ENCODE measurements at regions not wholly inside any gene's neighbourhood (a gene's known extent, or its start where the extent isn't known, plus 50 kb on each side); places are given as distances from the start of the nearest gene placed in this dataset.

DNA sequence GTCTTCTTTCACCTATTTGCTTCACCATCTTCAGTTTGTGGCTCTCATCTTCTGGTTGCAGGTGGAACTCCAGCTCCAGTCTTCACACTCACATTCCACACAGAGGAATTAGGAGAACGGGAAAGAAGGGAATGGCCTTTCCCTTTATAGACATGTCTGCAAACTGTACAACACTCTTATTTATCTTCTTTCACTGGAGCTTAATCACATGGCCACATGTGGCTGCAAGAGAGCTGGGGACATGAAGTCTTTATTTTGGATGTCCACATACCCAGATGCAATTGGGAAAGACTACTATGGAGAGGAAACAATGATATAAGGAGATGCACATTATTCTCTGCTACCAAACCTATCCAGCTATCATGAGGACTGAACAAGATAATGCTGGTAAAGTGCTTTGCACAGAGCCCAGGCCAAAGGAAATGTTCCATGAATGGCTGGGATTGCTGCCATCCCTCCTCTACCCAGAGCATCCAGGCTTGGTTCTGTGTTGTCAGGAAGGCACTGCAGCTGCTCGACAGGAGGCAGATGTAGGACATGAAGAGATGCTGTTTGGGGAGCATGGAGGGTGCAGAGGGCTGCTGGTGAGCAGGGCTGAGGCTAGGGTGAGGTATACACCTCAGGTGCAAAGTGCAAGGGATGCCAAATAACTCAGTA lies 183.8 kb upstream of the TBX20 start:
- DNase-seq, result no peak
- no peaks in the 10 kb centered on the region for H3K36me3 Mint-ChIP-seq
- H3K9me3 Mint-ChIP-seq, result no peaks in the 10 kb centered on the region
- Histone ChIP-seq H3K36me3 (ENCODE audit: insufficient read depth, low read length) (no peaks in the 10 kb centered on the region), H3K4me1 (ENCODE audit: insufficient read depth, low read length) (no peaks in the 10 kb centered on the region), H3K27me3 (ENCODE audit: insufficient read depth, low read length, poor library complexity, severe bottlenecking) (no peaks in the 10 kb centered on the region), H3K4me3 (ENCODE audit: low read length) (no peak overlapping the region), H3K9me3 (ENCODE audit: low read length) (no peaks in the 10 kb centered on the region), H3K27ac (ENCODE audit: low read depth, low read length) (no peak overlapping the region)
- H3K4me3 Mint-ChIP-seq, result no peak overlapping the region
- POLR2A ChIA-PET, result no interaction called here
- peaks cover 0 to 35% of the 10 kb centered on the region in 2 donors for H3K27me3 Mint-ChIP-seq
- H3K4me1 Mint-ChIP-seq, result no peaks in the 10 kb centered on the region
- H3K27ac Mint-ChIP-seq, result peak overlapping the region in 1 of 8 donors; percentile 4
- CTCF ChIA-PET, result no interaction called here

DNA sequence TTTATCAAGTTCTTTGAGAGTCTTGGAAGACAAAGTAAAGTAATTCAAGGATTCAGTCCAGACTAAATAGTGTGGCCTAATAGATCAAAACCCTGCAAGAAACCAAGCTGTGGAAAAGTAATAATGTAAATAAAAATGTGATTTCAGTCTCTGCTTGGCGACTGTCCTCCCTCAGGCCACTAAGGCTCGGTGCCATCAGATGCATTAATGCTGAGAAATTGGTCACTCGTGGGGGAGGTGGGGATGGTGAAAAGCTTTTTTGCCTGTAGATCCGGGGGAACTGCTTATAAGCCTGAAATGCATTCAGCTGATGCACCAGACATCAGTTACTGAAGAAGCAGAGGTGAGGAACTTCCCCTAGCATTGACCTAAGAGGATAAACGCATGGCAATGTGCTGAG lies 182.6 kb upstream of the TBX20 start:
- Histone ChIP-seq H3K4me1 (ENCODE audit: insufficient read depth, low read length) (no peaks in the 10 kb centered on the region), H3K9me3 (ENCODE audit: low read length) (no peaks in the 10 kb centered on the region), H3K27me3 (ENCODE audit: insufficient read depth, low read length, poor library complexity, severe bottlenecking) (no peaks in the 10 kb centered on the region), H3K27ac (ENCODE audit: low read depth, low read length) (no peak overlapping the region), H3K4me3 (ENCODE audit: low read length) (no peak overlapping the region), H3K36me3 (ENCODE audit: insufficient read depth, low read length) (no peaks in the 10 kb centered on the region)
- Mint-ChIP-seq H3K4me3 (no peak overlapping the region), H3K9me3 (peaks cover 0 to 2% (median under 1%) of the 10 kb centered on the region in 5 donors), H3K36me3 (no peaks in the 10 kb centered on the region), H3K4me1 (no peaks in the 10 kb centered on the region), H3K27me3 (peaks cover 3 to 34% of the 10 kb centered on the region in 2 donors), H3K27ac (no peak overlapping the region)
- CTCF ChIA-PET, result interaction anchor here (1.0 kb wide), 1 partner anchor 12 kb away, joined by 3 read pairs; no protein-coding TSS in a partner anchor
- POLR2A ChIA-PET, result no interaction called here
- DNase-seq, result no peak

DNA sequence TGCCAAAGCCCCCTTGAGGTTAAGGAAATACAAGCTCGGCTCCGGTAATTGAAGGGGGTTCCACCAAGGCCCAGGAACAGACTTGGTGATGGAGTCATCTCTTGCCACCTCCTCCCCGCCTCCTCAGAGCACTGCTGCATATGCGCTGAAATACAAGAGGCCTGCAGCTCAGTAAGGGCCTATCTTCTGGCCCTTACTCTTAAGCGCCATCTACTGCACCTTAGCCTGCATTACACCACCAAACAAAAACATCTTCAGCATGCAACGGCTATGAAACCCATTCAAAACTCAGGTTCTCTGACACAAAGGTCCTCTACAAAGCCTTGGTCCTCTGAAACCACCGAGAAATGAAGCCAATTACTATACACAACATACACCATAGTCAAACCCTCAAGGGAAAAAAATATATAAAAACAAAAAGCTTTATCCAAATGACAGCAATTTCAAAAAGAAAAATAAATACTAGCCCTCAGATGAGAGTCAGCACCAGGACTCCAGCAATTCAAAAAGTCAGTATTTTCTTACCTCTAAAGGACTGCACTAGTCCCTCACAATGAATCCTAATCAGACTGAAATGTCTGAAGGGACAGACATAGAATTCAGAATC lies 176.8 kb upstream of the TBX20 start:
- Histone ChIP-seq H3K9me3 (ENCODE audit: low read length) (no peaks in the 10 kb centered on the region), H3K27ac (ENCODE audit: low read depth, low read length) (no peak overlapping the region), H3K4me3 (ENCODE audit: low read length) (no peak overlapping the region), H3K27me3 (ENCODE audit: insufficient read depth, low read length, poor library complexity, severe bottlenecking) (no peaks in the 10 kb centered on the region), H3K4me1 (ENCODE audit: insufficient read depth, low read length) (no peaks in the 10 kb centered on the region), H3K36me3 (ENCODE audit: insufficient read depth, low read length) (no peaks in the 10 kb centered on the region)
- H3K36me3 Mint-ChIP-seq, result peaks cover 0 to 9% (median 0%) of the 10 kb centered on the region in 3 donors
- peaks cover 2 to 10% (median 4%) of the 10 kb centered on the region in 5 donors for H3K9me3 Mint-ChIP-seq
- peaks cover 15 to 55% of the 10 kb centered on the region in 2 donors for H3K27me3 Mint-ChIP-seq
- H3K27ac Mint-ChIP-seq, result no peak overlapping the region
- ChIA-PET CTCF (no interaction called here), POLR2A (no interaction called here)
- H3K4me1 Mint-ChIP-seq, result no peaks in the 10 kb centered on the region
- H3K4me3 Mint-ChIP-seq, result no peak overlapping the region
- DNase-seq, result no peak

DNA sequence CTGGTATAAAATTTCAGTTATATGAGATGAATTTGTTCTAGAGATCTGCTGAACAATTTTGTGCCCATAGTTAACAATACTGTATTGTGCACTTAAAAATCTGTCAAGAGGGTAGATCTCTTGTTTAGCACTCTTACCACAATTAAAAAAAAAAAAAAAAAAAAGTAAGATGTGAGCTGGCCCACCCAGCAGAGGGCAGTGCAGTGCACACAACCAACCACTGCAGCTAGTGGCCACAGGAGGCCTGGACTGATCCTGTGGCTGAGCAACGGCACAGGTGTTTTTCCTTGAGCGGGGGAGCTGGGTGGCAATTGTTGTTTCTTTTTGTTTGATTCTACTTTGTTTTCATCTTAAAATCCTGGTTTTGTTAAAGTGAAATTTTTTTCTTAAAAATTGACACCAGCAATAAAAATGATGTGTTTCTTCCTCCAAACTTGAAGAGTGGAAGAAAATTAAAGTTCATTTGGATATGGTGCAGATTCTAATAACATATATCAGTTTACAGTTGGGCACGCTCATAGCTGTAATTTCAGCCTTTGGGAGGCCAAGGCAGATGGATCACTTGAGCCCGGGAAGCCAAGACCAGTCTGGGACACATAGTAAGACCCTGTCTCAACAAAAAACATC lies 171.1 kb upstream of the TBX20 start:
- Histone ChIP-seq H3K9me3 (ENCODE audit: low read length) (no peaks in the 10 kb centered on the region), H3K27me3 (ENCODE audit: insufficient read depth, low read length, poor library complexity, severe bottlenecking) (no peaks in the 10 kb centered on the region), H3K36me3 (ENCODE audit: insufficient read depth, low read length) (no peaks in the 10 kb centered on the region), H3K4me3 (ENCODE audit: low read length) (no peak overlapping the region), H3K4me1 (ENCODE audit: insufficient read depth, low read length) (no peaks in the 10 kb centered on the region), H3K27ac (ENCODE audit: low read depth, low read length) (no peak overlapping the region)
- Mint-ChIP-seq H3K36me3 (peaks cover 0 to 4% (median 0%) of the 10 kb centered on the region in 3 donors), H3K4me3 (no peak overlapping the region), H3K27me3 (peaks cover 11 to 38% of the 10 kb centered on the region in 2 donors), H3K9me3 (peaks cover 0 to 2% (median 0%) of the 10 kb centered on the region in 5 donors), H3K27ac (no peak overlapping the region), H3K4me1 (peaks cover 4 to 12% (median 9%) of the 10 kb centered on the region in 3 donors)
- CTCF ChIA-PET, result interaction anchor here (0.7 to 1.8 kb wide), 19 partner anchors 9 to 484 kb away, joined by 3 to 8 read pairs (median 3); no protein-coding TSS in a partner anchor
- DNase-seq, result peak; percentile 28 to 62 (median 36)
- POLR2A ChIA-PET, result interaction anchor here (0.7 kb wide), 1 partner anchor 30 kb away, joined by 3 read pairs; no protein-coding TSS in a partner anchor

DNA sequence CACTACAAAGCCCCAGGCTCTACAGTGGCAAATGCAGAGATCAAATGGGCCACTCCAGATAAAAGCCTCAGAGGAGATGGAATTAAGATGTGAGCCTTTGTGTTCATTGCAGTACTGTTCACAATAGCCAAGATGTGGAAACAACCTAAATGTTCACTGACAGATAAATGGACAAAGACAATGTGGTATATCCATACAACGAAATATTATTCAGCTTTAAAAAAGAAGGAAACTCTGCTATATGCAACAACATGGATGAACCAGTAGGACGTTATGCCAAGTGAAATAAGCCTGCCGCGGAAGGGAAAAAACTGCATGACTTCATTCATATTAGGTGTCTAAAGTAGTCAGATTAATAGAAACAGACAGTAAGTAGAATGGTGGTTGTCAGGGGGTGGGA lies 170.5 kb upstream of the TBX20 start:
- Histone ChIP-seq H3K27ac (ENCODE audit: low read depth, low read length) (no peak overlapping the region), H3K36me3 (ENCODE audit: insufficient read depth, low read length) (no peaks in the 10 kb centered on the region), H3K27me3 (ENCODE audit: insufficient read depth, low read length, poor library complexity, severe bottlenecking) (no peaks in the 10 kb centered on the region), H3K4me3 (ENCODE audit: low read length) (no peak overlapping the region), H3K9me3 (ENCODE audit: low read length) (no peaks in the 10 kb centered on the region), H3K4me1 (ENCODE audit: insufficient read depth, low read length) (no peaks in the 10 kb centered on the region)
- DNase-seq, result no peak
- no peak overlapping the region for H3K4me3 Mint-ChIP-seq
- H3K27me3 Mint-ChIP-seq, result peaks cover 9 to 39% of the 10 kb centered on the region in 2 donors
- H3K36me3 Mint-ChIP-seq, result peaks cover 0 to 4% (median 0%) of the 10 kb centered on the region in 3 donors
- ChIA-PET CTCF (interaction anchor here (0.8 to 1.8 kb wide), 15 partner anchors 10 to 485 kb away, joined by 3 to 8 read pairs (median 3); no protein-coding TSS in a partner anchor), POLR2A (interaction anchor here (0.7 kb wide), 1 partner anchor 30 kb away, joined by 3 read pairs; no protein-coding TSS in a partner anchor)
- peaks cover 4 to 13% (median 10%) of the 10 kb centered on the region in 3 donors for H3K4me1 Mint-ChIP-seq
- peaks cover 0 to 2% (median 0%) of the 10 kb centered on the region in 5 donors for H3K9me3 Mint-ChIP-seq
- H3K27ac Mint-ChIP-seq, result no peak overlapping the region

DNA sequence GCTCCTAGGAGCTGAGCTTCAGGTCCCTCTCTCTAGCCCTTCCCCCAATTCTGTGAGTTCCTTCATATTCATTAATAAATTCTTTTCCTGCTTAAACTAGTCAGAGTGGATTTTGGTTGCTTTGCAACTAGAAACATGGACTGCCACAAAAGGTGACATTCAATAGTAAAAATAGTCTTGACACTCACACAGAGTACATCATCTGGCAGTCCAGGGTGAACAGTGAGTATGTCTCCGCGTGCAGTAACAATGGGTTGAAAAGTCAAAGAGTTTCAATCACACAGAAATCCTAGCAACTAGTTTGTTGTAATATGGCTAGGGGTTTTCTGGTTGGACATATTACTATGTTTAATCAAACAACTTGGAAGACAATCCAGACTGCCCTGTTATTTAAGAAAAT lies 168.8 kb upstream of the TBX20 start:
- Mint-ChIP-seq H3K27me3 (peaks cover 7 to 39% of the 10 kb centered on the region in 2 donors), H3K9me3 (no peaks in the 10 kb centered on the region), H3K27ac (no peak overlapping the region), H3K4me1 (peaks cover 4 to 13% (median 10%) of the 10 kb centered on the region in 3 donors), H3K36me3 (no peaks in the 10 kb centered on the region), H3K4me3 (no peak overlapping the region)
- no peaks in the 10 kb centered on the region for H3K27me3 ChIP-seq (ENCODE audit: insufficient read depth, low read length, poor library complexity, severe bottlenecking)
- ChIA-PET CTCF (interaction anchor here (0.6 kb wide), 1 partner anchor 102 kb away, joined by 3 read pairs; no protein-coding TSS in a partner anchor), POLR2A (no interaction called here)
- no peaks in the 10 kb centered on the region for H3K9me3 ChIP-seq (ENCODE audit: low read length)
- no peak for DNase-seq
- H3K4me1 ChIP-seq (ENCODE audit: insufficient read depth, low read length), result no peaks in the 10 kb centered on the region
- no peak overlapping the region for H3K4me3 ChIP-seq (ENCODE audit: low read length)
- no peaks in the 10 kb centered on the region for H3K36me3 ChIP-seq (ENCODE audit: insufficient read depth, low read length)
- no peak overlapping the region for H3K27ac ChIP-seq (ENCODE audit: low read depth, low read length)

DNA sequence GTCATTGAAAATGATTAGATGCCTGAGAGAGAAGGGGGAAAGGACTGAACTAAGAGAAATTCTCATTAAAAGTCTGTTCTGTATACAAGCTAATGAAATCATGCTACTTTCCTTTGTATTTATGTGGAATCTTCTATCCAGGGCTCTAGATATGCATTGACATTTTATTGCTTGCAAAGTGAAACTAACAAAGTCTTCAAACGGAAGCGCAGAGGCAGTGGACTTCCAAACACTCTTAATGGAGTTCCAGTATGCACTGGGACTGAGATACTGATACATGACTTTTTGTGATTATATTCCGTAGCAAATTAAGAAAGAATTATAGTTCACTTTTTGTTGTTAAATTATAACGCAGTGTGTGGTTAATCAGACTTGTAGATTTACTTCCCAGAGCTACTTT lies 166.8 kb upstream of the TBX20 start:
- DNase-seq, result no peak

DNA sequence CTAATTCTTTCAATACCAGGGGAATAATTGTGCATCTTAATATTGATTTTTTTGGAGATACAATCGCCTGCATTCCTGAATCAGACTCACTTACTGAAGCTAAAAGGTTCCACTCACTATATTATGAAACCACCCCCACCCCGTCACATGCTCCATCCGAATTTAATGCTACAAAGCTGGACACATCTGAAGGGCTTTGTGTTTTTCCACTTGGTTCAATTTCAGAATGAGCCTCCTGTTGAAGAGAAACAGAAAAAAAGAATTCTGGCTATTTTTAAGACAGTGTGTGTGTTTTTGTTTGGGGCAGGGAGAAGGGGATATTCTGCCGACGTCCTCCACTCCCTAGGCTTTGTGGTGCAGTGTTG lies 165.5 kb upstream of the TBX20 start:
- H3K27me3 Mint-ChIP-seq, result peaks cover 2 to 30% of the 10 kb centered on the region in 2 donors
- no peak overlapping the region for H3K4me3 Mint-ChIP-seq
- no peak overlapping the region for H3K27ac Mint-ChIP-seq
- DNase-seq, result no peak
- Histone ChIP-seq H3K27me3 (ENCODE audit: insufficient read depth, low read length, poor library complexity, severe bottlenecking) (no peaks in the 10 kb centered on the region), H3K4me1 (ENCODE audit: insufficient read depth, low read length) (no peaks in the 10 kb centered on the region), H3K36me3 (ENCODE audit: insufficient read depth, low read length) (no peaks in the 10 kb centered on the region), H3K4me3 (ENCODE audit: low read length) (no peak overlapping the region), H3K9me3 (ENCODE audit: low read length) (no peaks in the 10 kb centered on the region), H3K27ac (ENCODE audit: low read depth, low read length) (no peak overlapping the region)
- ChIA-PET POLR2A (no interaction called here), CTCF (no interaction called here)
- no peaks in the 10 kb centered on the region for H3K9me3 Mint-ChIP-seq
- H3K4me1 Mint-ChIP-seq, result peaks cover 4 to 10% (median 8%) of the 10 kb centered on the region in 3 donors
- H3K36me3 Mint-ChIP-seq, result no peaks in the 10 kb centered on the region

More for the DNA sequence above, 166.8 kb upstream of the TBX20 start:
- no peak overlapping the region for H3K27ac ChIP-seq (ENCODE audit: low read depth, low read length)
- H3K4me3 Mint-ChIP-seq, result peak overlapping the region in 2 of 7 donors; percentile 13 to 52
- H3K9me3 Mint-ChIP-seq, result no peaks in the 10 kb centered on the region
- peaks cover 2 to 24% of the 10 kb centered on the region in 2 donors for H3K27me3 Mint-ChIP-seq
- no peaks in the 10 kb centered on the region for H3K4me1 ChIP-seq (ENCODE audit: insufficient read depth, low read length)
- CTCF ChIA-PET, result no interaction called here
- H3K4me1 Mint-ChIP-seq, result peaks cover 4 to 13% (median 10%) of the 10 kb centered on the region in 3 donors
- H3K4me3 ChIP-seq (ENCODE audit: low read length), result no peak overlapping the region
- H3K9me3 ChIP-seq (ENCODE audit: low read length), result no peaks in the 10 kb centered on the region
- H3K36me3 Mint-ChIP-seq, result no peaks in the 10 kb centered on the region
- H3K27ac Mint-ChIP-seq, result no peak overlapping the region
- H3K27me3 ChIP-seq (ENCODE audit: insufficient read depth, low read length, poor library complexity, severe bottlenecking), result no peaks in the 10 kb centered on the region
- no peaks in the 10 kb centered on the region for H3K36me3 ChIP-seq (ENCODE audit: insufficient read depth, low read length)
- POLR2A ChIA-PET, result no interaction called here
